H9 (cell line): ENCODE measurements at regions not wholly inside any gene's neighbourhood (a gene's known extent, or its start where the extent isn't known, plus 50 kb on each side); places are given as distances from the start of the nearest gene placed in this dataset.

Experiments used
- DNase-seq: peaks from one replicate; pipeline ENCODE4 v3.0.0-alpha.2; 2017
- H2AFZ ChIP-seq: one replicate; pipeline ENCODE4 v1.6.1; 2013; ENCODE audit warnings: mild to moderate bottlenecking, low read length, control low read depth, moderate library complexity
- H2AK5ac ChIP-seq: 2 replicates; pipeline ENCODE4 v1.6.1; 2013; ENCODE audit warnings: low read length, control low read depth, mixed read lengths; ENCODE audit not compliant: insufficient read length
- H2BK120ac ChIP-seq: one replicate; pipeline ENCODE4 v1.6.1; 2013; ENCODE audit warnings: low read depth, mild to moderate bottlenecking, low read length, control low read depth, inconsistent platforms; ENCODE audit not compliant: poor library complexity, severe bottlenecking
- H2BK12ac ChIP-seq: 2 replicates; pipeline ENCODE4 v1.6.1; 2013; ENCODE audit warnings: low read length, control low read depth, mixed read lengths, low read depth; ENCODE audit not compliant: insufficient read length
- H2BK15ac ChIP-seq: 2 replicates; pipeline ENCODE4 v1.6.1; 2013; ENCODE audit warnings: low read depth, low read length, control low read depth
- H2BK20ac ChIP-seq: one replicate; pipeline ENCODE4 v1.6.1; 2013; ENCODE audit warnings: low read depth, mild to moderate bottlenecking, low read length, control low read depth, inconsistent platforms; ENCODE audit not compliant: poor library complexity, severe bottlenecking
- H2BK5ac ChIP-seq: 2 replicates; pipeline ENCODE4 v1.6.1; 2013; ENCODE audit warnings: low read length, control low read depth, mixed read lengths; ENCODE audit not compliant: insufficient read length
- H3K14ac ChIP-seq: 2 replicates; pipeline ENCODE4 v1.6.1; 2013; ENCODE audit warnings: low read length, control low read depth; ENCODE audit not compliant: insufficient read depth
- H3K18ac ChIP-seq: 2 replicates; pipeline ENCODE4 v1.6.1; 2013; ENCODE audit warnings: low read depth, mild to moderate bottlenecking, mixed read lengths, low read length, control low read depth; ENCODE audit not compliant: insufficient read length
- H3K23ac ChIP-seq: 2 replicates; pipeline ENCODE4 v1.6.1; 2013; ENCODE audit warnings: low read length, control low read depth, mixed read lengths, low read depth; ENCODE audit not compliant: insufficient read length
- H3K23me2 ChIP-seq: 2 replicates; pipeline ENCODE4 v1.6.1; 2013; ENCODE audit warnings: low read depth, mild to moderate bottlenecking, mixed read lengths, low read length, control low read depth; ENCODE audit not compliant: insufficient read length, poor library complexity, severe bottlenecking
- H3K27ac ChIP-seq: 2 replicates; pipeline ENCODE4 v1.5.1; 2013; ENCODE audit warnings: low read length, control low read depth, mixed read lengths, low read depth; ENCODE audit not compliant: insufficient read length
- H3K27me3 ChIP-seq: 2 replicates; pipeline ENCODE4 v1.6.1; 2013; ENCODE audit warnings: low read length, control low read depth, inconsistent platforms; ENCODE audit not compliant: insufficient read depth
- H3K4ac ChIP-seq: 2 replicates; pipeline ENCODE4 v1.6.1; 2013; ENCODE audit warnings: low read depth, mild to moderate bottlenecking, control low read depth, inconsistent platforms, low read length, moderate library complexity
- H3K4me1 ChIP-seq: 2 replicates; pipeline ENCODE4 v1.6.1; 2013; ENCODE audit warnings: low read length, control low read depth, inconsistent platforms; ENCODE audit not compliant: insufficient read depth
- H3K4me2 ChIP-seq: 2 replicates; pipeline ENCODE4 v1.6.1; 2013; ENCODE audit warnings: low read length, control low read depth, mixed read lengths; ENCODE audit not compliant: insufficient read length, insufficient read depth
- H3K56ac ChIP-seq: 2 replicates; pipeline ENCODE4 v1.6.1; 2013; ENCODE audit warnings: low read depth, mild to moderate bottlenecking, mixed read lengths, low read length, control low read depth; ENCODE audit not compliant: insufficient read length
- H3K79me1 ChIP-seq: 2 replicates; pipeline ENCODE4 v1.6.1; 2013; ENCODE audit warnings: low read depth, mild to moderate bottlenecking, moderate library complexity, low read length, control low read depth, inconsistent platforms; ENCODE audit not compliant: insufficient read depth, poor library complexity, severe bottlenecking
- H3K79me2 ChIP-seq: 2 replicates; pipeline ENCODE4 v1.6.1; 2013; ENCODE audit warnings: low read length, control low read depth, inconsistent platforms; ENCODE audit not compliant: insufficient read depth
- H3K9ac ChIP-seq: 2 replicates; pipeline ENCODE4 v1.6.1; 2013; ENCODE audit warnings: low read length, control low read depth, mixed read lengths; ENCODE audit not compliant: insufficient read length; ENCODE audit errors: extremely low read depth
- H3K9me3 ChIP-seq: one replicate; pipeline ENCODE4 v1.6.1; 2013; ENCODE audit warnings: low read depth, low read length, inconsistent platforms; ENCODE audit not compliant: control insufficient read depth
- H3T11ph ChIP-seq: one replicate; pipeline ENCODE4 v1.6.1; 2013; ENCODE audit warnings: mild to moderate bottlenecking, low read length, control low read depth, inconsistent platforms
- H4K20me1 ChIP-seq: one replicate; pipeline ENCODE4 v1.6.1; 2013; ENCODE audit not compliant: control insufficient read depth, insufficient read length, insufficient read depth
- H4K5ac ChIP-seq: 2 replicates; pipeline ENCODE4 v1.6.1; 2013; ENCODE audit warnings: low read depth, mild to moderate bottlenecking, mixed read lengths, low read length, control low read depth; ENCODE audit not compliant: insufficient read length
- H4K8ac ChIP-seq: replicated peaks from 2 replicates; pipeline ENCODE4 v1.6.1; 2013; ENCODE audit warnings: low read length, control low read depth, mixed read lengths, low read depth; ENCODE audit not compliant: insufficient read length
- H4K91ac ChIP-seq: 2 replicates; pipeline ENCODE4 v1.6.1; 2013; ENCODE audit warnings: low read depth, mild to moderate bottlenecking, moderate library complexity, mixed read lengths, low read length, control low read depth; ENCODE audit not compliant: insufficient read length
- H3K27ac Mint-ChIP-seq, 3 experiments: 2 replicates in 2 of 3; 3 replicates in 1 of 3; pipeline ENCODE4 v1.8.0; 2020 to 2021; ENCODE audit warnings: mixed read lengths in 3 of 3, mild to moderate bottlenecking in 1 of 3, moderate library complexity in 1 of 3
- H3K27me3 Mint-ChIP-seq: 2 replicates; pipeline ENCODE4 v1.8.0; 2021; ENCODE audit warnings: low read depth, mild to moderate bottlenecking, moderate library complexity, mixed read lengths
- H3K36me3 Mint-ChIP-seq, 3 experiments: 2 replicates in 2 of 3; 3 replicates in 1 of 3; pipeline ENCODE4 v1.8.0; 2020 to 2021; ENCODE audit warnings: low read depth in 3 of 3, mixed read lengths in 3 of 3; ENCODE audit not compliant: insufficient read depth in 1 of 3
- H3K4me1 Mint-ChIP-seq, 2 experiments: 2 replicates each; pipeline ENCODE4 v1.8.0; 2020; ENCODE audit warnings: mixed read lengths in 2 of 2
- H3K4me3 Mint-ChIP-seq, 2 experiments: 2 replicates in 1 of 2; 3 replicates in 1 of 2; pipeline ENCODE4 v1.8.0; 2020 to 2021; ENCODE audit warnings: mild to moderate bottlenecking in 2 of 2, mixed read lengths in 2 of 2, moderate library complexity in 1 of 2
- H3K9me3 Mint-ChIP-seq, 2 experiments: 2 replicates in 1 of 2; 3 replicates in 1 of 2; pipeline ENCODE4 v1.8.0; 2020; ENCODE audit warnings: mild to moderate bottlenecking in 2 of 2, mixed read lengths in 2 of 2, moderate library complexity in 1 of 2
- WGBS: extraction: QIAGEN DNeasy Blood & Tissue Kit; methylation state at CpG from one replicate; pipeline ENCODE4 v1.1.7; 2013; ENCODE audit warnings: missing lambda C conversion rate, low lambda C conversion rate, mixed read lengths; ENCODE audit not compliant: insufficient read length; ENCODE audit errors: extremely low coverage; 5-methylcytosine and 5-hydroxymethylcytosine counted together
- TF ChIP-seq, protein P1 (sequence below): fragments of 200-600 bp; sonication (generic); conservative IDR thresholded peaks from 3 replicates; pipeline ENCODE4 v1.8.0; 2021; ENCODE audit warnings: antibody characterized with exemption, mild to moderate bottlenecking

GRCh38 chr3:14595561-14595960 lies 55.4 kb upstream of the GRIP2 start:
- Histone ChIP-seq H3K56ac (no peak overlapping the region), H3K23ac (no peak overlapping the region), H4K5ac (no peak overlapping the region), H3K4me1 (no peaks in the 10 kb centered on the region), H2BK20ac (no peak overlapping the region), H3K27ac (no peak overlapping the region), H4K20me1 (no peaks in the 10 kb centered on the region), H3K23me2 (no peaks in the 10 kb centered on the region), H4K8ac (no peak overlapping the region), H3T11ph (no peak overlapping the region), H3K9ac (no peak overlapping the region), H4K91ac (no peak overlapping the region), H2BK120ac (no peak overlapping the region), H2AK5ac (no peak overlapping the region), H3K4ac (no peak overlapping the region), H3K18ac (no peak overlapping the region), H3K79me2 (no peaks in the 10 kb centered on the region), H3K14ac (no peak overlapping the region), H2BK5ac (no peak overlapping the region), H3K79me1 (no peaks in the 10 kb centered on the region), H2AFZ (no peak overlapping the region), H2BK15ac (no peak overlapping the region), H3K27me3 (no peaks in the 10 kb centered on the region; the same call in 1 of the 2 replicates), H3K4me2 (no peak overlapping the region), H3K9me3 (no peaks in the 10 kb centered on the region), H2BK12ac (no peak overlapping the region)
- Mint-ChIP-seq H3K4me1 (peaks cover 4 to 6% of the 10 kb centered on the region in 2 experiments), H3K9me3 (no peaks in the 10 kb centered on the region), H3K36me3 (no peaks in the 10 kb centered on the region), H3K27ac (no peak overlapping the region), H3K27me3 (peaks cover 32% of the 10 kb centered on the region), H3K4me3 (no peak overlapping the region)
- TF ChIP-seq, protein P1, sequence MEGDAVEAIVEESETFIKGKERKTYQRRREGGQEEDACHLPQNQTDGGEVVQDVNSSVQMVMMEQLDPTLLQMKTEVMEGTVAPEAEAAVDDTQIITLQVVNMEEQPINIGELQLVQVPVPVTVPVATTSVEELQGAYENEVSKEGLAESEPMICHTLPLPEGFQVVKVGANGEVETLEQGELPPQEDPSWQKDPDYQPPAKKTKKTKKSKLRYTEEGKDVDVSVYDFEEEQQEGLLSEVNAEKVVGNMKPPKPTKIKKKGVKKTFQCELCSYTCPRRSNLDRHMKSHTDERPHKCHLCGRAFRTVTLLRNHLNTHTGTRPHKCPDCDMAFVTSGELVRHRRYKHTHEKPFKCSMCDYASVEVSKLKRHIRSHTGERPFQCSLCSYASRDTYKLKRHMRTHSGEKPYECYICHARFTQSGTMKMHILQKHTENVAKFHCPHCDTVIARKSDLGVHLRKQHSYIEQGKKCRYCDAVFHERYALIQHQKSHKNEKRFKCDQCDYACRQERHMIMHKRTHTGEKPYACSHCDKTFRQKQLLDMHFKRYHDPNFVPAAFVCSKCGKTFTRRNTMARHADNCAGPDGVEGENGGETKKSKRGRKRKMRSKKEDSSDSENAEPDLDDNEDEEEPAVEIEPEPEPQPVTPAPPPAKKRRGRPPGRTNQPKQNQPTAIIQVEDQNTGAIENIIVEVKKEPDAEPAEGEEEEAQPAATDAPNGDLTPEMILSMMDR, result no peak
- WGBS, result no CpG with 5 or more reads among the region's 8 CpGs
- no peak for DNase-seq
